GM23248 (cell line): ENCODE measurements at regions not wholly inside any gene's neighbourhood (a gene's known extent, or its start where the extent isn't known, plus 50 kb on each side); places are given as distances from the start of the nearest gene placed in this dataset.

ENCODE experiments used
- EZH2 ChIP-seq: fragments of 200-600 bp; sonication (generic); IDR thresholded peaks from 2 replicates; pipeline ENCODE4 v1.6.1; 2018; ENCODE audit warnings: antibody characterized with exemption, mild to moderate bottlenecking; ENCODE audit not compliant: insufficient read depth, poor library complexity, severe bottlenecking
- EZH2phosphoT487 ChIP-seq: fragments of 200-600 bp; sonication (generic); IDR thresholded peaks from 2 replicates; pipeline ENCODE4 v1.6.1; 2018; ENCODE audit warnings: antibody characterized with exemption, moderate library complexity, mild to moderate bottlenecking, low read depth; ENCODE audit not compliant: insufficient read depth

DNA sequence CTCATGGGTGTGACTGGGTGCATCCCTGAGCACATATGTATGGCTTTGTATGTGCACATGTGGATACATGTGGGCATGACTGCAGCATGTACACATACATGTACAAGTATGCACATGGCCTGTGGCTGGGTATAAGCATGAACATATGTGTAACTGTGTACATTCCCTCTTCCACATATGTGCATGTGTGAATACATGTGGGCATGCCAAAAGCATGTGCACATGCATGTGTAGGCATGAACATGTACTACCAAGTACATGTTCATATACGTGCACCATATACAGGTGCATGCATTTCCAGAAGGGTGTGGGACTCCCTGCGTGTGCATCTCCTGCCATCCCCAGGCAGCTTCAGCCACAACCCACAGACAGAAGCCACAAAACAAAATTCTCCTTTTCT lies 208.2 kb downstream of the MN1 start:
- no peak for TF ChIP-seq EZH2
- no peak for TF ChIP-seq EZH2phosphoT487
